NCI-H748 treated with DMSO at 0.1 percent for 48 hours (cell line): ENCODE measurements at regions not wholly inside any gene's neighbourhood (a gene's known extent, or its start where the extent isn't known, plus 50 kb on each side); places are given as distances from the start of the nearest gene placed in this dataset.

ENCODE experiments used
- DNase-seq: peaks from one replicate; lab custom pipeline; 2025; lab: John Stamatoyannopoulos, UW

DNA sequence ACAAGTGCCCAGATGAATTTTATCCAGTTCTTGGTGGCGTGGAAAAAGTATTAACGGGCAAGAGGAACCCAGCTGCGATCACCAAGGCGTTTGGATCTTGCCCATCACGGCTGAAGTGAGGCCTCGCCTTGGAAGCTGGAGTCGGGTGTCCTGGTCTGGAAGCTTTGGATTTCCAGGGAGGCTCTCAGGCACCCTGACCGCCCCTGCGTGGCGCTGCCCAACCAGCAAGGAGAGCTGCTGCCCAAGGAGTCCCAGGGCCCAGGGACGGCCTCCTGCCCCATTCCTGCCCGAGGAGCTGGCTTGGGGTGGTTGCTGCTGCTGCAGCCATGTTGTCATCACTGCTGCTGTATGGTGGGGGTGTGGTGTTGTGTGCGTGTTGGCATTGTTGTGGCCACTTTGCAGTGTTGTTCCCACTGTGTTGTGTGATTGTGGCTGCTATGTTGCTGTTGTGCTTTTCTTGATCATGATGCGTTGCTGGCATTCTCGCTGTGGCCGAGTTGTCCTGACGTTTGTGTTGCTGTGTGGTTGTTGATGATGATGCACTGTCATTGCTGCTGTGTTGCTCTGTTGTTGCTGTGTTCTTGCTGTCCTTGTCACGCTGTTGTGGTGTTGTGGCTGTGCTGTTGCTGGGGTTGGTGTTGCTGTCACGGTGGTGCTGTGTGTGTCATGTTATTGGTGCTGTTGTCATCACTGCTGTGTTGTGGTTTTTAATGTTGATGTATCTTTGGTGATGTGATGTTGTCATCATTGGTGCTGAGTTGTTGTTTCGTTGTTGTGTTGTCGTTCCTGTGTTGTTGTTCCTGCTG lies 318.8 kb downstream of the C16orf95 start:
- DNase-seq: no peak

- DNase-seq: no peak
Observed at GRCh38 chr16:87000001-87000400, 317.2 kb downstream of the C16orf95 start.

- DNase-seq: no peak
Observed at GRCh38 chr16:87002717-87003413, 314.3 kb downstream of the C16orf95 start.

GRCh38 chr16:87003414-87003755 lies 313.8 kb downstream of the C16orf95 start:
- DNase-seq: no peak

GRCh38 chr16:87006021-87006420 lies 311.2 kb downstream of the C16orf95 start:
- DNase-seq: no peak

GRCh38 chr16:87006789-87007745 lies 310.1 kb downstream of the C16orf95 start:
- DNase-seq: no peak

DNA sequence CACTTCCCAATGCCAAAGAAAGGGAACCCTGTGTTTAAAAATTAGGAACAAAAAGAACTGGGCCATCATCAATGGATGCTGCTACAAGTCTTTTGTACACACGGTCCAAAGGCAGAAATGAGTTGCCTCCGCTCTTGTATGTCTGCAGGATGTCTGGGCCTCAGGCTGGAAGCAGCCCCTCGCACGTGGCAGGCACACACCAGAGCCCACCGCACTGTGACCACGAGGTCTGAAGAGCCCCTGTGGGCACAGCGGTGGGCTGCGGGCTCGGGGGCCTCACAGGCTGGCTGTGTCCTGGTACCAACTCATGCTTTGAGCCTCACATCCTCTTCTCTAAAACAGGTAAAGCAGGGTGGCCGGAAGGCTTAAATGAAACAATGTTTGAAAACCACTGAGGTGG lies 309.3 kb downstream of the C16orf95 start:
- no peak for DNase-seq

- DNase-seq: no peak
Observed at GRCh38 chr16:87008664-87009063, 308.5 kb downstream of the C16orf95 start.

- no peak for DNase-seq
Observed at GRCh38 chr16:87012954-87013938, 303.9 kb downstream of the C16orf95 start.

- no peak for DNase-seq
Observed at GRCh38 chr16:87014112-87014511, 303.1 kb downstream of the C16orf95 start.

DNA sequence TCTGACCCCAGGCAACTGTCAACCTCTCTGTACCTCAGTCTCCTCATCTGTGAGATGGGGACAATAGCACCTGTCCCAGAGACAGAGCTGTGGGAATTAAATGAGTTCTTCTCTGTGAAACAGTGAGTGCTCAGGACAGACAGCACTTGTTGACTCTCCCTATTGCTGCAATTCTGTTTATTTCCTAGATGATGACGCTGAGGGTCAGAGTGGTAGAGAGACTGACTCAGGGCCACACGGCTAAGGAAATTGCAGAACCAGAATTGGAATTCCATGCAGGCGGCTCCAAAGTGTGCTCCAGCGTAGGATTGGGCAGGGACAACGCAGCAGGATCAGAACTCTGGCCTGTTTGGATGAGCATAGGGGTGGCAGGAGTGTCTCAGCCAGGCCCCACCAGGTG lies 302.2 kb downstream of the C16orf95 start:
- no peak for DNase-seq

GRCh38 chr16:87016046-87017035 lies 300.9 kb downstream of the C16orf95 start:
- DNase-seq: no peak

GRCh38 chr16:87017371-87018012 lies 299.7 kb downstream of the C16orf95 start:
- no peak for DNase-seq

DNA sequence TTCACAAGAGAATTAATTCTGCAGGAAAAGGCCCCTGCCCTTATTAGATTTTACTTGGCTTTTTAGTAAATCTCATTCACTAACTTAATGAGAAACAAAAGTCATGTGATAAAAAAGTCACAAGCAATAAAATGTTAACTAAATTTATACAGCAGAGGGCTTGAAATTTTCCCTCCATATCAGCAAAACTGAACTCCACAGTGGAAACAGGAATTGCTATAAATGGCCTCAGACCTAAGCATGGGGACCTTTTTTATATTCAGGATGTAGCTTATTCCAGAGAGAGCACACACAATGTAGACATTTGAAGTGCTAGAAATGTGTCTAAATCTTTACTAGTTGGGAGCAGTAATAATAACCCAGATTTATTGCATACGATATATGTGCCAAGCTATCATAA lies 291.5 kb downstream of the C16orf95 start:
- no peak for DNase-seq

DNA sequence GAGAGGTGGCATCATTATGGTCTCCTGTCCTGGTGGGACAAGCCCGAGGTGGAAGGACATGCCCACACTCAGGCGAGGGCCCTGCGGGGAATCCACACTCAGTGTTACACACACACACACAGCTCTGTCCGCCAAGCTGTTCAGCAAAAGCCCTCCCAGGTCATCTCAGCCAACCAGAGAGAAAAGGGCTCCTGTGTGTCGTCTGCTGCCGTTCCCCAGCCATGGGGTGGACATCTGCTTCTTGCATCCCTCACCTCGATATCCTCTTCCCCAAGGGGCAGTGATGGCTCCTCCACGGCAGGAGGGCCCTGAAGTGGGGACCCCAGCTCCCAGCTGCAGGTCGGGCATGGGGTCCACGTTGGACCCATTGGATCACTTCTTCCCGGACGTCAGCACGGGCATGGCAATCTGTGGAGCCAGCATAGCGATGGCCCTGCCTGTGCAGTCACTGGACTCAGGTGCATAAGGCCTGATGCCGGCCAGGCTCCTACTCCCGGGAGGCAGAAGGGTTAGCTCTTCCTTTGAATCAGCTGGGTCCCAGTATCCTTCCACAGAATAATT lies 290.1 kb downstream of the C16orf95 start:
- no peak for DNase-seq

DNA sequence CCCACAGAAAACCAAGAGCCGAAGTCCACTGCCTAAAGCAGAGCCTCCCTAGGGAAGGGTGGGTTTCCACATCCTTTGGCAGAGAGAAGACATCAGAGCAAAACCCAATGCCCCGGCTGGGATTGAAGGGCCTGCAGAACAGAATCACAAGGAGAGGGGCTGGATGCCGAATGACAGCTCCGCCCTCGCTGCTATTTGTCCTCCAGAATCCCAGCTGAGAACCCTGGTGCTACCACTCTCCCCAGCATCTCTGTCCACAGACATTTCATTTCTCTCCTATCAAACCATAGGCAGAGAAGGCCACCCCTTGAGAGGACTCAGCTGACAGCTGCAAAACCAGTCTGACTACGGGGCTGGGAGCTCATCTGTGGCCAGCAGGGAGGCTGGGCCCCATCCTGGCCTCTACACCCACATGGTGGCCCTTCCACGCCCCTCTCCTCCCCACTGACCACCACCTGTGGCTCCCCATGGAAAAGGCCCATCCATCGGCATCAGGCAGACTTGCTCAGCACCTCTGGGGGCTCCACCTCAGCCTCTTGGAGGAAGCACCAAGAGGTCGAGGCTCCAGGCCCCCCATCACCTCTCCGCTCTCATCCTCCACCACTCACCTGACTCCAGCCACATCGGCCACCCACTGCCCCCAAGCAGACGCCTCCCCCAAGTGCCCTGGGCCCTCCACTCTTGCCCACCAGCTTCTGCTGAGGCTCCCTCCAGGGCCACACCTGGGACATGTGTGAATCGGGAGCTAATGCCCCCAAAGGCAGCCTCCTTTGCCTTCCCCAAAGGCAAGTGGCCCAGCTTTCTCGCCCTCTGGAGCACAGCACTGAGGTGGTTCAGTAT lies 288.5 kb downstream of the C16orf95 start:
- DNase-seq: no peak

GRCh38 chr16:87032554-87032953 lies 284.6 kb downstream of the C16orf95 start:
- no peak for DNase-seq

DNA sequence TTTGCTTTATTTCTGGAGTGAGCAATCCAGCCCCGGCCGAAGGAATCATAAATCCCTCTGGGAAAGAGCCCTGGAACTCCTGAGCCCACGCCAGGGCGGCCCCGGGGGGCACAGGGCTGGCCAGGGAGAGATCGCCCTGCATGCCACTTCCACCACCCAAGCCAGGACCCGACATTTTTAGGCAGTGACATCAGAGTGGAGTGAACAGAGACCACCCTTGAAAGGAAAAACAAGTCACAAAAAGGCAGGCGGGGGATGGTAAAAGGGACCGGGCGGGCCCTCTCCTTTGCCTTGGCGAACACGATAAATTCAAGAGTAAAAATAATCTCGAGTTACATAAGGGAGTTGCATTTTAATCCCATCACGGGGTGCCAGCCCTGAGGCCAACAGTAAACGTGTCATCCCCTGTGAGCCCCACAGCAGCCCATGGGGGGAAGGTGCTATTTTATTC lies 284.1 kb downstream of the C16orf95 start:
- DNase-seq: no peak
